ENCODE measurements at regions not wholly inside any gene's neighbourhood (a gene's known extent, or its start where the extent isn't known, plus 50 kb on each side); places are given as distances from the start of the nearest gene placed in this dataset.

- no peaks in the 10 kb centered on the region for H3K36me3 ChIP-seq (ENCODE audit: control insufficient read depth, insufficient read depth, low read length)
- no peaks in the 10 kb centered on the region for H3K4me1 ChIP-seq (ENCODE audit: control insufficient read depth, insufficient read depth, low read length)
- no peak for DNase-seq (ENCODE audit: low read depth, low spot score)
- in situ Hi-C loops (cut with HindIII; ENCODE audit: low pct_unique_long_range_greater_than_20kb, low sequenced_read_pairs) (no loop called here), intact Hi-C loops (cut with micrococcal nuclease; ENCODE audit: unreplicated experiment) (no loop called here)
- ChIA-PET CTCF (interaction anchor here (0.6 kb wide), 1 partner anchor 149 kb away, joined by 4 read pairs; no protein-coding TSS in a partner anchor), POLR2A (no interaction called here)
- H3K27me3 ChIP-seq (ENCODE audit: control insufficient read depth, insufficient read depth, low read length): 0 out of 2 replicates have a peak, but pooled peaks cover 2% of the 10 kb centered on the region
- no peaks in the 10 kb centered on the region for H3K9me3 ChIP-seq (ENCODE audit: control insufficient read depth, insufficient read depth, low read depth, low read length)
- no peak overlapping the region for H3K4me3 ChIP-seq (ENCODE audit: low read depth in 2 of 2, low read length in 2 of 2)
- BruUV-seq (replicated peaks): no TSS peak
- TF ChIP-seq POLR2AphosphoS5 (IDR thresholded peaks at IDR 0.05; ENCODE audit: low read depth, low read length): no peak
- TF ChIP-seq REST (IDR thresholded peaks at IDR 0.05; ENCODE audit: insufficient read depth in 1 of 2, low read depth in 2 of 2, low read length in 1 of 2): no peak
- no peak for TF ChIP-seq TCF7L2 (IDR thresholded peaks at IDR 0.05; ENCODE audit: low read depth, low read length)
- TF ChIP-seq CTCF (IDR thresholded peaks at IDR 0.05): no peak
- TF ChIP-seq SIN3A (IDR thresholded peaks at IDR 0.05; ENCODE audit: borderline replicate concordance, insufficient read depth, low read depth, low read length): no peak
- no peak overlapping the region for H3K27ac ChIP-seq (ENCODE audit: low read length)
- no peak for ATAC-seq
Measured at GRCh38 chr2:39581866-39582265, 83.9 kb upstream of the TMEM178A start.

- no peaks in the 10 kb centered on the region for H3K4me1 ChIP-seq (ENCODE audit: control insufficient read depth, insufficient read depth, low read length)
- in situ Hi-C loops (cut with HindIII; ENCODE audit: low pct_unique_long_range_greater_than_20kb, low sequenced_read_pairs): no loop called here
- ChIA-PET POLR2A (no interaction called here), CTCF (no interaction called here)
- DNase-seq (ENCODE audit: low read depth, low spot score): no peak
- H3K27me3 ChIP-seq (ENCODE audit: control insufficient read depth, insufficient read depth, low read length): 0 out of 2 replicates have a peak, but pooled peaks cover 2% of the 10 kb centered on the region
- intact Hi-C loops (cut with micrococcal nuclease; ENCODE audit: unreplicated experiment): no loop called here
- BruUV-seq (replicated peaks): no TSS peak
- H3K4me3 ChIP-seq (ENCODE audit: low read depth in 2 of 2, low read length in 2 of 2): no peak overlapping the region
- H3K27ac ChIP-seq (ENCODE audit: low read length): no peak overlapping the region
- ATAC-seq: no peak
- no peaks in the 10 kb centered on the region for H3K36me3 ChIP-seq (ENCODE audit: control insufficient read depth, insufficient read depth, low read length)
- TF ChIP-seq TCF7L2 (IDR thresholded peaks at IDR 0.05; ENCODE audit: low read depth, low read length) (no peak), CTCF (IDR thresholded peaks at IDR 0.05) (no peak)
- no peaks in the 10 kb centered on the region for H3K9me3 ChIP-seq (ENCODE audit: control insufficient read depth, insufficient read depth, low read depth, low read length)
Measured at GRCh38 chr2:39583213-39583612, 82.5 kb upstream of the TMEM178A start.

Data from Panc1 (cell line).